Left renal cortex interstitium (tissue), 4 donors: ENCODE measurements at regions not wholly inside any gene's neighbourhood (a gene's known extent, or its start where the extent isn't known, plus 50 kb on each side); places are given as distances from the start of the nearest gene placed in this dataset.
"Not testable (repeated sequence)": the region's sequence is repeated elsewhere in the genome, so short reads cannot be mapped to it uniquely, and the experiment has no call there.

Experiments used
- DNase-seq, 4 donors: peaks; one replicate each; pipeline ENCODE4 v3.0.0-alpha.2; 2013; ENCODE audit warnings: low read depth in 4 of 4, low spot score in 2 of 4, missing footprints in 1 of 4

- DNase-seq = no peak
These were observed 158.4 kb downstream of the NDUFA10 start for GRCh38 chr2:239866778-239867177.

- no peak for DNase-seq
These were observed 158.8 kb downstream of the NDUFA10 start for GRCh38 chr2:239866350-239866749.

- DNase-seq = not testable (repeated sequence)
These were observed 159.3 kb downstream of the NDUFA10 start for GRCh38 chr2:239865856-239866255.

GRCh38 chr2:239865059-239865639 lies 160.0 kb downstream of the NDUFA10 start:
- no peak for DNase-seq

GRCh38 chr2:239864247-239865058 lies 160.7 kb downstream of the NDUFA10 start:
- no peak for DNase-seq

- no peak for DNase-seq
These were observed 162.5 kb downstream of the NDUFA10 start for GRCh38 chr2:239862613-239863012.

- DNase-seq = no peak
These were observed 167.0 kb downstream of the NDUFA10 start for GRCh38 chr2:239858179-239858578.

- no peak for DNase-seq
These were observed 167.6 kb downstream of the NDUFA10 start for GRCh38 chr2:239857591-239857990.

GRCh38 chr2:239856620-239857285 lies 168.4 kb downstream of the NDUFA10 start:
- DNase-seq = no peak

GRCh38 chr2:239855863-239856587 lies 169.1 kb downstream of the NDUFA10 start:
- no peak for DNase-seq

- no peak for DNase-seq
These were observed 170.5 kb downstream of the NDUFA10 start for GRCh38 chr2:239854596-239854995.

GRCh38 chr2:239853706-239854327 lies 171.3 kb downstream of the NDUFA10 start:
- no peak for DNase-seq

GRCh38 chr2:239853121-239853520 lies 172.0 kb downstream of the NDUFA10 start:
- no peak for DNase-seq

GRCh38 chr2:239852272-239852671 lies 172.9 kb downstream of the NDUFA10 start:
- no peak for DNase-seq

- DNase-seq = no peak
These were observed 178.1 kb downstream of the NDUFA10 start for GRCh38 chr2:239846789-239847676.

- no peak for DNase-seq
These were observed 179.2 kb downstream of the NDUFA10 start for GRCh38 chr2:239845968-239846367.

GRCh38 chr2:239839306-239839705 lies 185.8 kb downstream of the NDUFA10 start:
- no peak for DNase-seq

- DNase-seq = no peak
These were observed 188.9 kb downstream of the NDUFA10 start for GRCh38 chr2:239836021-239836765.

GRCh38 chr2:239835056-239835455 lies 190.1 kb downstream of the NDUFA10 start:
- no peak for DNase-seq
